Spleen (tissue), 11 donors: ENCODE measurements at regions not wholly inside any gene's neighbourhood (a gene's known extent, or its start where the extent isn't known, plus 50 kb on each side); places are given as distances from the start of the nearest gene placed in this dataset.

Experiments
- DNase-seq: peaks from one replicate; pipeline ENCODE4 v3.0.0-alpha.2; 2020
- H3K27ac ChIP-seq, 8 donors: fragments of 200-600 bp; sonication (generic) in 7 of 8; 1 replicate in 4 of 8; 2 replicates in 4 of 8; pipeline versions ENCODE4 v1.5.0 to v1.8.0; 2016 to 2021; ENCODE audit warnings: inconsistent platforms in 4 of 8, mild to moderate bottlenecking in 4 of 8, moderate library complexity in 1 of 8
- H3K27me3 ChIP-seq, 7 donors: fragments of 200-600 bp; sonication (generic) in 6 of 7; replicated peaks in 1 of 7; 1 replicate in 4 of 7; 2 replicates in 3 of 7; pipeline versions ENCODE4 v1.5.0 to v1.8.0; 2016 to 2021; ENCODE audit warnings: inconsistent platforms in 3 of 7, mild to moderate bottlenecking in 1 of 7
- H3K36me3 ChIP-seq, 6 donors: fragments of 200-600 bp; sonication (generic) in 5 of 6; 1 replicate in 4 of 6; 2 replicates in 2 of 6; pipeline versions ENCODE4 v1.5.0 to v1.8.0; 2016 to 2021; ENCODE audit warnings: inconsistent platforms in 2 of 6
- H3K4me1 ChIP-seq, 6 donors: fragments of 200-600 bp; sonication (generic) in 5 of 6; 1 replicate in 3 of 6; 2 replicates in 3 of 6; pipeline versions ENCODE4 v1.5.0 to v1.8.0; 2016 to 2021; ENCODE audit warnings: inconsistent platforms in 3 of 6
- H3K4me3 ChIP-seq, 8 donors: fragments of 200-600 bp; sonication (generic) in 7 of 8; 1 replicate in 4 of 8; 2 replicates in 4 of 8; pipeline versions ENCODE4 v1.5.0 to v1.8.0; 2016 to 2021; ENCODE audit warnings: inconsistent platforms in 4 of 8, mild to moderate bottlenecking in 4 of 8, moderate library complexity in 2 of 8
- H3K9me3 ChIP-seq, 8 donors: fragments of 200-600 bp; sonication (generic) in 7 of 8; 1 replicate in 4 of 8; 2 replicates in 4 of 8; pipeline versions ENCODE4 v1.5.0 to v1.8.0; 2016 to 2021; ENCODE audit warnings: inconsistent platforms in 4 of 8
- CTCF ChIP-seq, 11 experiments: fragments of 200-600 bp in 7 of 11; fragments of 450-650 bp in 4 of 11; sonication (generic) in 4 of 11; IDR thresholded peaks in 8 of 11; conservative IDR thresholded peaks in 3 of 11; 1 replicate in 7 of 11; 2 replicates in 4 of 11; pipeline versions ENCODE4 v1.4.0 to v1.8.0; 2016 to 2021; ENCODE audit warnings: antibody characterized with exemption in 11 of 11, inconsistent platforms in 4 of 11, mild to moderate bottlenecking in 1 of 11
- POLR2A ChIP-seq, 3 donors: fragments of 450-650 bp; IDR thresholded peaks; one replicate each; pipeline ENCODE4 v1.5.1; 2017; ENCODE audit warnings: antibody characterized with exemption in 3 of 3, mild to moderate bottlenecking in 1 of 3
- POLR2AphosphoS5 ChIP-seq, 3 donors: sonication (generic); formaldehyde crosslinking; IDR thresholded peaks; one replicate each; pipeline ENCODE4 v1.5.1; 2017; ENCODE audit warnings: antibody characterized with exemption in 3 of 3
- WGBS, 5 donors: extraction: QIAGEN DNeasy Blood & Tissue Kit in 3 of 5; methylation state at CpG; one replicate each; pipeline versions ENCODE4 v1.1.5 to v1.1.7; 2013 to 2018; 5-methylcytosine and 5-hydroxymethylcytosine counted together
- intact Hi-C: fragments of 100-400 bp; cut with DNase I; formaldehyde crosslinking; loops from one replicate; pipeline ENCODE4 v1.15.0; 2023; ENCODE audit warnings: low total_unique reads
- donor health status: healthy with polysubstance abuse.
- donor health status: DM: no; HTN: no; CAD: no; lungs with moderate emphysema.
- donor health status: DM: no; HTN: no; CAD: no.
- donor health status: Bipolar disorder and iron deficiency.
- donor health status: healthy.
- donor health status: DM: no; HTN: no; CAD: no.
- donor health status: DM: yes; HTN: yes; CAD: no.

GRCh38 chr7:91692800-91693199 lies 187.7 kb downstream of the MTERF1 start:
- peaks cover 0 to 11% (median 0%) of the 10 kb centered on the region in 8 donors for H3K9me3 ChIP-seq
- H3K27ac ChIP-seq: no peak overlapping the region
- no peaks in the 10 kb centered on the region for H3K4me1 ChIP-seq
- H3K4me3 ChIP-seq: no peak overlapping the region
- 48 to 56% (median 52%) methylated on average over 3 of the region's 3 CpGs for WGBS, 5 donors
- intact Hi-C loops: no loop called here
- no peaks in the 10 kb centered on the region for H3K27me3 ChIP-seq
- DNase-seq: no peak
- TF ChIP-seq POLR2A (IDR thresholded peaks at IDR 0.05): no peak
- no peak for TF ChIP-seq CTCF (IDR thresholded peaks at IDR 0.05 in 8 of 11, conservative IDR thresholded peaks at IDR 0.05 in 3 of 11)
- no peak for TF ChIP-seq POLR2AphosphoS5 (IDR thresholded peaks at IDR 0.05)
- H3K36me3 ChIP-seq: no peaks in the 10 kb centered on the region

- H3K4me1 ChIP-seq: no peaks in the 10 kb centered on the region
- H3K4me3 ChIP-seq: no peak overlapping the region
- no peak for DNase-seq
- intact Hi-C loops: no loop called here
- no peak overlapping the region for H3K27ac ChIP-seq
- TF ChIP-seq CTCF (IDR thresholded peaks at IDR 0.05 in 8 of 11, conservative IDR thresholded peaks at IDR 0.05 in 3 of 11): no peak
- no peak for TF ChIP-seq POLR2AphosphoS5 (IDR thresholded peaks at IDR 0.05)
- TF ChIP-seq POLR2A (IDR thresholded peaks at IDR 0.05): no peak
- no peaks in the 10 kb centered on the region for H3K36me3 ChIP-seq
- H3K9me3 ChIP-seq: peaks cover 0 to 21% (median 9%) of the 10 kb centered on the region in 8 donors
- WGBS, 5 donors: 80 to 83% (median 81%) methylated on average over 3 of the region's 3 CpGs
- no peaks in the 10 kb centered on the region for H3K27me3 ChIP-seq
Measured at GRCh38 chr7:91694351-91694841, 186.1 kb downstream of the MTERF1 start.

- no peaks in the 10 kb centered on the region for H3K4me1 ChIP-seq
- intact Hi-C loops: no loop called here
- WGBS, 5 donors: 42 to 66% (median 56%) methylated on average over 1 of the region's 1 CpG
Measured at GRCh38 chr7:91710881-91711280, 169.6 kb downstream of the MTERF1 start.

GRCh38 chr7:91713669-91714068 lies 166.8 kb downstream of the MTERF1 start:
- Histone ChIP-seq H3K4me3 (no peak overlapping the region), H3K27me3 (no peaks in the 10 kb centered on the region), H3K36me3 (no peaks in the 10 kb centered on the region), H3K27ac (no peak overlapping the region), H3K9me3 (peaks cover 0 to 28% (median 20%) of the 10 kb centered on the region in 8 donors), H3K4me1 (no peaks in the 10 kb centered on the region)
- intact Hi-C loops: no loop called here
- no peak for TF ChIP-seq POLR2A (IDR thresholded peaks at IDR 0.05)
- no peak for TF ChIP-seq POLR2AphosphoS5 (IDR thresholded peaks at IDR 0.05)
- no peak for TF ChIP-seq CTCF (IDR thresholded peaks at IDR 0.05 in 8 of 11, conservative IDR thresholded peaks at IDR 0.05 in 3 of 11)
- DNase-seq: no peak

More at GRCh38 chr7:91710881-91711280, 169.6 kb downstream of the MTERF1 start:
- Histone ChIP-seq H3K36me3 (no peaks in the 10 kb centered on the region), H3K27me3 (no peaks in the 10 kb centered on the region), H3K4me3 (no peak overlapping the region), H3K9me3 (peaks cover 0 to 56% (median 48%) of the 10 kb centered on the region in 8 donors), H3K27ac (no peak overlapping the region)
- DNase-seq: no peak
- TF ChIP-seq POLR2AphosphoS5 (IDR thresholded peaks at IDR 0.05): no peak
- no peak for TF ChIP-seq POLR2A (IDR thresholded peaks at IDR 0.05)
- no peak for TF ChIP-seq CTCF (IDR thresholded peaks at IDR 0.05 in 8 of 11, conservative IDR thresholded peaks at IDR 0.05 in 3 of 11)
